Fibroblast of mammary gland (primary cell): ENCODE measurements at regions not wholly inside any gene's neighbourhood (a gene's known extent, or its start where the extent isn't known, plus 50 kb on each side); places are given as distances from the start of the nearest gene placed in this dataset.

ENCODE experiments used
- DNase-seq: peaks from one replicate; pipeline ENCODE4 v3.0.0-alpha.2; 2010; ENCODE audit warnings: low read depth
- H3K4me3 ChIP-seq: 2 replicates; pipeline ENCODE4 v1.5.1; 2011; ENCODE audit warnings: low read depth, mild to moderate bottlenecking, low read length, moderate library complexity; ENCODE audit not compliant: control insufficient read depth
- CTCF ChIP-seq: conservative IDR thresholded peaks from 2 replicates; pipeline ENCODE4 v1.5.1; 2011; ENCODE audit warnings: low read depth, low read length, inconsistent platforms; ENCODE audit not compliant: control insufficient read depth, insufficient read depth

GRCh38 chr11:45569776-45570175 is 95.6 kb downstream of the CHST1 start:
- DNase-seq = no peak
- H3K4me3 ChIP-seq = no peak overlapping the region
- TF ChIP-seq CTCF = no peak

DNA sequence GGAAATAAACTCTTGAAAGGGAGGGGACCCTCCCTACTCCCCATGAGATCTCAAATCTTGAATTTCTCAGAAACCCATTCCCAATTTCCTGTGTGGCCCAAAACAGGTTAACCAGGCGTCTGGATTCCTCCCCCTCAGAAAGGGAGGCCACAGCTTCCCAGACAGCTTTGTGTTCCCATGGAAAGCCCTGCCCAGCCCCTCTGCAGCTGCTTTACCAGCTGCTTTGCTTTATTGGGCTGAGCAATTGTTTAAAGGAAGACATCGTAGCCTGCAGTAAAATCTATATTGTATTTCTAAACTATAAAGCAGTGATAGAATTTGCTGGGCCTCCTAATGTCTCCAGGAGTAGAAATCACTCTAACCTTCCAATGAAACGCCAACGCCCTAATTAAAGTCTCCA is 97.4 kb downstream of the CHST1 start:
- TF ChIP-seq CTCF = no peak
- no peak for DNase-seq
- H3K4me3 ChIP-seq = no peak overlapping the region

- H3K4me3 ChIP-seq = no peak overlapping the region
- DNase-seq = no peak
- TF ChIP-seq CTCF = no peak
These were observed 99.9 kb downstream of the CHST1 start for GRCh38 chr11:45565446-45565988.

- H3K4me3 ChIP-seq = no peak overlapping the region
- no peak for DNase-seq
- no peak for TF ChIP-seq CTCF
These were observed 101.6 kb downstream of the CHST1 start for GRCh38 chr11:45563810-45564209.

- no peak for DNase-seq
- H3K4me3 ChIP-seq = no peak overlapping the region
- TF ChIP-seq CTCF = no peak
These were observed 102.3 kb downstream of the CHST1 start for GRCh38 chr11:45563171-45563570.

- H3K4me3 ChIP-seq = no peak overlapping the region
- DNase-seq = no peak
- no peak for TF ChIP-seq CTCF
These were observed 104.5 kb downstream of the CHST1 start for GRCh38 chr11:45560913-45561281.
